GM10248 (cell line): ENCODE measurements at regions not wholly inside any gene's neighbourhood (a gene's known extent, or its start where the extent isn't known, plus 50 kb on each side); places are given as distances from the start of the nearest gene placed in this dataset.

ENCODE experiments used
- CTCF ChIA-PET: fragments of 300-600 bp; sonication (Branson Sonifier 250); formaldehyde crosslinking; extraction: SDS; loops from one replicate; lab custom pipeline; 2021; ENCODE audit warnings: antibody characterized with exemption; lab: Yijun Ruan, JAX
- POLR2A ChIA-PET: fragments of 350-650 bp; sonication (Branson Sonifier 250); formaldehyde crosslinking; extraction: SDS; loops from one replicate; lab custom pipeline; 2020; ENCODE audit warnings: antibody characterized with exemption; lab: Yijun Ruan, JAX
- DNase-seq: peaks from one replicate; pipeline ENCODE4 v3.0.0; 2012; ENCODE audit errors: extremely low spot score
- CTCF ChIP-seq: IDR thresholded peaks from 2 replicates; pipeline ENCODE4 v1.5.1; 2012; ENCODE audit warnings: mild to moderate bottlenecking, low read depth; ENCODE audit errors: extremely low read depth, missing control alignments, control extremely low read depth

GRCh38 chr19:31541396-31541795, 192.2 kb upstream of the TSHZ3 start:
- no peak for TF ChIP-seq CTCF
- ChIA-PET CTCF (no interaction called here), POLR2A (no interaction called here)
- no peak for DNase-seq

GRCh38 chr19:31543456-31543855, 194.2 kb upstream of the TSHZ3 start:
- ChIA-PET POLR2A (no interaction called here), CTCF (no interaction called here)

DNA sequence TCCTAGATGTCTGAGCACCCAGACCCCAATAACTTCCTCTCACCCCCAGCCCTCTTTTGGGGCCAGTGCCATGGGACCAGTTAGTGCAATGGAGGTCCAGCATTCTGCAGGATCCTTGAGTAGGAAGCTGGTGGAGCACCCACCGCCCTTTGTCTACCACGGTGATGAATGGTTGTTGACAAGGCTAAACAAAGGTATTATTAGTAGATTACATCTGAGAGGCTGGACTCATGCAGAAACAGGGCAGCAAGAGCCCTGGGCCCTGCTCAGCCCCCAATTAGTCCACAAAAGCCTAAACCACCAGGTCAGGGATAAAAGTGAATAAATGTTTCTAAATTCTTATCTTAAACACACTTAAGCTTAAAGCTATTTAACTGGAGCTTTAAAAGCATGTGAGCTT, 196.5 kb upstream of the TSHZ3 start:
- ChIA-PET CTCF (no interaction called here), POLR2A (no interaction called here)
- no peak for TF ChIP-seq CTCF
- DNase-seq: no peak

More at GRCh38 chr19:31543456-31543855, 194.2 kb upstream of the TSHZ3 start:
- no peak for TF ChIP-seq CTCF
- DNase-seq: no peak

- no peak for DNase-seq
- no peak for TF ChIP-seq CTCF
- CTCF ChIA-PET: no interaction called here
- POLR2A ChIA-PET: no interaction called here
Measured at GRCh38 chr19:31546205-31546960, 197.1 kb upstream of the TSHZ3 start.

GRCh38 chr19:31548941-31549340, 199.7 kb upstream of the TSHZ3 start:
- DNase-seq: no peak
- ChIA-PET CTCF (no interaction called here), POLR2A (no interaction called here)
- TF ChIP-seq CTCF: no peak

DNA sequence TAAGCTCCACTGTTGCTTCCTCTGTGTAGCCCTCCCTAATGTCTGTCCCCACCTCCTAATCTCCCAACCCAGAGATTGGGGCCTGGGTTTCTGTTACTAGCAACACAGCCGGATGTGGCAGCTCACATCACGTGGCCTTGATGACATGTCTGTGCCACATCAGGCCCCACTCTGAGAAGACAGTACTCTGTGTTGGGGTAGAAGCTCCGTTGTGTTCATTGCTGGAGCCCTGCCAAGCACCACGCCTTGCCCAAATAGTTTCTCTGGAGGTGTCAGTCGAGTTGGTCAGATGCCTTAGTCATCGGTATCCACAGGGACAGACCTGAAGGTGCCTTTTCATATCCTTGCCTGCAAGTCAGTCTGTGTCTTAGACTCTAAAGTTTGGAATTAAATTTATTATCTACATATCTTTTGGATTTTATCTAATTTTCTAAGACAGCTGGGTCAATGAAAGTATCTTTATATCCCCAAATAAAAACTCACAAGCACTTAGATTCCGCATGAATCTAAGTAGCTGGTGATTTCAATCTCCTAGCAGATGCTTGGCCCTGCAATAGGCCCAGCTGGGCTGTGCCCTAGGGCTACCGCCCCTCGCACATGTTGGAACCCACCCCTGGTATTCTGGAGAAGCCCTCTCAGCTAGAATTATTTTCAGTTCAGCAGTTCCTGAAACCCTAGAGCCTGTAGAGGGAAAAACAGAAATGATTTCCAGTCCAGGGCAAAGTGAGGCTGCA, 204.0 kb upstream of the TSHZ3 start:
- no peak for DNase-seq
- ChIA-PET POLR2A (no interaction called here), CTCF (no interaction called here)
- TF ChIP-seq CTCF: no peak
